GM23338 (cell line): ENCODE measurements at regions not wholly inside any gene's neighbourhood (a gene's known extent, or its start where the extent isn't known, plus 50 kb on each side); places are given as distances from the start of the nearest gene placed in this dataset.

ENCODE experiments used
- ATAC-seq: fragments of 200-7000 bp; cut with Tn5 transposase; 3 replicates; pipeline ENCODE4 v1.9.1; 2020
- DNase-seq: peaks from one replicate; pipeline ENCODE4 v3.0.0-alpha.2; 2015; ENCODE audit warnings: low spot score
- H2AFZ ChIP-seq: fragments of 200-600 bp; sonication (generic); 2 replicates; pipeline ENCODE4 v1.8.0; 2016; ENCODE audit warnings: antibody characterized with exemption, mild to moderate bottlenecking, moderate library complexity
- H3F3A ChIP-seq: fragments of 200-600 bp; sonication (generic); replicated peaks from 2 replicates; pipeline ENCODE4 v1.8.0; 2017; ENCODE audit warnings: antibody characterized with exemption, mixed run types, low read depth
- H3K27ac ChIP-seq: fragments of 200-600 bp; sonication (generic); 2 replicates; pipeline ENCODE4 v1.6.1; 2016; ENCODE audit warnings: low read depth
- H3K27me3 ChIP-seq: fragments of 200-600 bp; sonication (generic); 2 replicates; pipeline ENCODE4 v1.8.0; 2016; ENCODE audit warnings: mild to moderate bottlenecking, mixed run types, moderate library complexity; ENCODE audit not compliant: insufficient read depth
- H3K36me3 ChIP-seq: fragments of 200-600 bp; sonication (generic); 2 replicates; pipeline ENCODE4 v1.8.0; 2016; ENCODE audit warnings: mild to moderate bottlenecking; ENCODE audit not compliant: insufficient read depth
- H3K4me1 ChIP-seq: fragments of 200-600 bp; sonication (generic); 2 replicates; pipeline ENCODE4 v1.8.0; 2016; ENCODE audit warnings: mild to moderate bottlenecking, moderate library complexity; ENCODE audit not compliant: insufficient read depth
- H3K4me2 ChIP-seq: fragments of 200-600 bp; sonication (generic); 2 replicates; pipeline ENCODE4 v1.7.1; 2017; ENCODE audit warnings: mixed run types
- H3K4me3 ChIP-seq: fragments of 200-600 bp; sonication (generic); 2 replicates; pipeline ENCODE4 v1.6.1; 2016; ENCODE audit warnings: mixed run types
- H3K79me2 ChIP-seq: fragments of 200-600 bp; sonication (generic); replicated peaks from 2 replicates; pipeline ENCODE4 v1.8.0; 2017; ENCODE audit warnings: mild to moderate bottlenecking; ENCODE audit not compliant: insufficient read depth
- H3K9me2 ChIP-seq: fragments of 200-600 bp; sonication (generic); 2 replicates; pipeline ENCODE4 v1.8.0; 2017; ENCODE audit not compliant: insufficient read depth
- H4K20me1 ChIP-seq: fragments of 200-600 bp; sonication (generic); replicated peaks from 2 replicates; pipeline ENCODE4 v1.8.0; 2017; ENCODE audit warnings: mild to moderate bottlenecking; ENCODE audit not compliant: insufficient read depth
- H3K27ac Mint-ChIP-seq: 2 replicates; pipeline ENCODE4 v1.8.0; 2020; ENCODE audit warnings: inconsistent platforms, mild to moderate bottlenecking, moderate library complexity, mixed read lengths
- H3K27me3 Mint-ChIP-seq: 3 replicates; pipeline ENCODE4 v1.8.0; 2022; ENCODE audit warnings: low read depth, mild to moderate bottlenecking, moderate library complexity, mixed read lengths, inconsistent platforms; ENCODE audit not compliant: insufficient read depth, poor library complexity
- H3K36me3 Mint-ChIP-seq: 3 replicates; pipeline ENCODE4 v1.8.0; 2021; ENCODE audit warnings: low read depth, mild to moderate bottlenecking, inconsistent platforms, moderate library complexity, mixed read lengths
- H3K4me1 Mint-ChIP-seq: 3 replicates; pipeline ENCODE4 v1.8.0; 2020; ENCODE audit warnings: mild to moderate bottlenecking, inconsistent platforms, mixed read lengths
- H3K4me3 Mint-ChIP-seq: 3 replicates; pipeline ENCODE4 v1.8.0; 2021; ENCODE audit warnings: moderate library complexity, mild to moderate bottlenecking, inconsistent platforms, mixed read lengths
- H3K9me3 Mint-ChIP-seq: 3 replicates; pipeline ENCODE4 v1.8.0; 2020; ENCODE audit warnings: moderate library complexity, mild to moderate bottlenecking, inconsistent platforms, mixed read lengths
- ETS1 ChIP-seq: IDR thresholded peaks from 2 replicates; pipeline ENCODE4 v1.6.1; 2016; ENCODE audit warnings: antibody characterized with exemption
- EZH2phosphoT487 ChIP-seq: fragments of 200-600 bp; sonication (generic); IDR thresholded peaks from one replicate; pipeline ENCODE4 v1.8.1; 2018; ENCODE audit warnings: antibody characterized with exemption; ENCODE audit not compliant: unreplicated experiment
- JUNB ChIP-seq: IDR thresholded peaks from one replicate; pipeline ENCODE4 v1.6.1; 2016; ENCODE audit warnings: antibody characterized with exemption; ENCODE audit not compliant: unreplicated experiment
- STAT1 ChIP-seq: IDR thresholded peaks from one replicate; pipeline ENCODE4 v1.6.1; 2016; ENCODE audit warnings: antibody characterized with exemption; ENCODE audit not compliant: unreplicated experiment
- ZNF114 ChIP-seq: fragments of 250-450 bp; sonication (Bioruptor Pico); IDR thresholded peaks from 2 replicates; pipeline ENCODE4 v1.5.0; 2020; ENCODE audit warnings: mild to moderate bottlenecking, moderate library complexity
- ZNF331 ChIP-seq: fragments of 250-450 bp; sonication (Bioruptor Pico); IDR thresholded peaks from 2 replicates; pipeline ENCODE4 v1.5.0; 2020; ENCODE audit warnings: low read depth, mild to moderate bottlenecking, moderate library complexity
- TF ChIP-seq, protein P1 (sequence below), 2 experiments: fragments of 200-600 bp in 1 of 2; sonication (generic) in 1 of 2; conservative IDR thresholded peaks; 2 replicates each; pipeline versions ENCODE4 v1.5.1 to v1.6.1; 2016 to 2017; ENCODE audit warnings: antibody characterized with exemption in 2 of 2, low read depth in 2 of 2, mild to moderate bottlenecking in 2 of 2, moderate library complexity in 1 of 2
- TF ChIP-seq, protein P2 (sequence below): IDR thresholded peaks from one replicate; pipeline ENCODE4 v1.6.1; 2018; ENCODE audit warnings: antibody characterized with exemption; ENCODE audit not compliant: unreplicated experiment

DNA sequence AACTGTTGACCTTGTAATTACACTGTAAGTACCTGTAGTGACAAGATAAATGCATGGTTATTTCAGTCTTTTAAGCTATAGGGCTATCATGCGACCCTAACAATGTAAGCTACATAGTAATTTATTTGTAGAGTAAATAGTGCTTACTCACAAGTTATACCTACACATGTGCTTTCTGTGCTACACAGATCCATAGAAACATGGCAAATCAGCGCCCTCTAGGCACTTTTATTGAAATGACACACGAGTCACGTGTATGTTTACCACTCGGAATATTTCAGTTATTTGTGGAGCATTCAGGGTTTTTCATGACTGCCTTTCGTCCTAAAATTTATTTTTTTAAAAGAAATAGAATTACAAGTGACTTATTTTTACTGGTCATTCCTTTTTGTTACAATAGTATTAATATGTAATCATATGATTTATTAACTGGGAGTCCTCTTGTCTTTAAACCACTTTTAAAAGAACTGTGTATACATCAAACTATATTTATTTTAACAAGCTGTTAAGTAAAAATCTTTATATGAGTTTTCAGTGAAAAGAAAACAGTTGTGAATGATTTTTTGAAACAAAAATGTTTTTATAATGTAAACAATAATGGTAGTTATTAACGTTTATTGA is 1242.3 kb upstream of the WWC1 start:
- H3K4me1 ChIP-seq = no peaks in the 10 kb centered on the region
- H3K27me3 ChIP-seq = no peaks in the 10 kb centered on the region
- Mint-ChIP-seq H3K4me1 (peaks cover 5% of the 10 kb centered on the region; the same call in 2 of the 3 replicates), H3K4me3 (no peak overlapping the region), H3K27ac (no peak overlapping the region), H3K9me3 (no peaks in the 10 kb centered on the region), H3K27me3 (no peaks in the 10 kb centered on the region), H3K36me3 (no peaks in the 10 kb centered on the region)
- ATAC-seq = peak; percentile 64; the same call in 2 of the 3 replicates
- H2AFZ ChIP-seq = no peak overlapping the region
- H3K79me2 ChIP-seq = no peaks in the 10 kb centered on the region
- no peaks in the 10 kb centered on the region for H3K36me3 ChIP-seq
- no peaks in the 10 kb centered on the region for H3F3A ChIP-seq
- no peak overlapping the region for H3K4me3 ChIP-seq
- no peak for TF ChIP-seq ZNF331 (CRISPR knock-in tag)
- TF ChIP-seq, protein P1, sequence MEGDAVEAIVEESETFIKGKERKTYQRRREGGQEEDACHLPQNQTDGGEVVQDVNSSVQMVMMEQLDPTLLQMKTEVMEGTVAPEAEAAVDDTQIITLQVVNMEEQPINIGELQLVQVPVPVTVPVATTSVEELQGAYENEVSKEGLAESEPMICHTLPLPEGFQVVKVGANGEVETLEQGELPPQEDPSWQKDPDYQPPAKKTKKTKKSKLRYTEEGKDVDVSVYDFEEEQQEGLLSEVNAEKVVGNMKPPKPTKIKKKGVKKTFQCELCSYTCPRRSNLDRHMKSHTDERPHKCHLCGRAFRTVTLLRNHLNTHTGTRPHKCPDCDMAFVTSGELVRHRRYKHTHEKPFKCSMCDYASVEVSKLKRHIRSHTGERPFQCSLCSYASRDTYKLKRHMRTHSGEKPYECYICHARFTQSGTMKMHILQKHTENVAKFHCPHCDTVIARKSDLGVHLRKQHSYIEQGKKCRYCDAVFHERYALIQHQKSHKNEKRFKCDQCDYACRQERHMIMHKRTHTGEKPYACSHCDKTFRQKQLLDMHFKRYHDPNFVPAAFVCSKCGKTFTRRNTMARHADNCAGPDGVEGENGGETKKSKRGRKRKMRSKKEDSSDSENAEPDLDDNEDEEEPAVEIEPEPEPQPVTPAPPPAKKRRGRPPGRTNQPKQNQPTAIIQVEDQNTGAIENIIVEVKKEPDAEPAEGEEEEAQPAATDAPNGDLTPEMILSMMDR (conservative IDR thresholded peaks at IDR 0.05; ENCODE audit: low read depth in 2 of 2) = peak; percentile 86 to 87
- H3K9me2 ChIP-seq = peaks cover 2% of the 10 kb centered on the region; the same call in 1 of the 2 replicates
- no peak overlapping the region for H3K4me2 ChIP-seq
- no peaks in the 10 kb centered on the region for H4K20me1 ChIP-seq
- no peak overlapping the region for H3K27ac ChIP-seq
- DNase-seq = peak; percentile 75

DNA sequence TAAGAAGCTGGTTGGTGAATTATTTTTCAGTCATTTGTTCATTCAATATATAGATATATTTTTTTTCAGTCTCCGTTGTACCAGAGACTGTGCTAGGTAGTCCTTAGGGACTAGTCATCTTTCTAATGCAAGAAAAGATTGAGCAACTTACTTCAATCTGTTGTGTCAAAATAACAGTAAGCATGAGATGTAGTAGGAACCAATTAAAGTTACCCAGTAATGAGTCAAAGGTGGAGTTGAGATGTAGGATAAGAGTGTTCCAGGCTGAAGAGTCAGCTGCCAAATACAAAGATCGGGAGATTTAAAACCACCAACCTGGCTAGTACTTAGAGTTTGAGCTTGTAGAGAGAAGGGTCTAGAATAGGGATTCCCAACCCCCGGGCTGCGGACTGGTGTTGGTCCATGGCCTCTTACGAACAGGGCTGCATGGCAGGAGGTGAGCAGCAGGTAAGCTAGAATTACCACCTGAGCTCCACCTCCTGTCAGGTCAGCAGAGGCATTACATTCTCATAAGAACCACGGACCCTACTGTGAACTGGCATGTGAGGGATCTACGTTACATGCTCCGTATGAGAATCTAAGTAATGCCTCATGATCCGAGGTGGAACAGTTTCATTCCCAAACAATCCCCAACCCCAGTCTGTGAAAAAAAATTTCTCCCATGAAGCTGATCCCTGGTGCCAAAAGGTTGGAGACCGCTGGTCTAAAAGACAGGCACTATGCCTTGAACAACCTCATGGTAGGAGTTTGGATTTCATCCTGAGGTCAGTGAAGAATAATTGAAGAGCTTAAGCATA is 1241.5 kb upstream of the WWC1 start:
- no peak overlapping the region for H3K27ac ChIP-seq
- no peak overlapping the region for H3K4me2 ChIP-seq
- Mint-ChIP-seq H3K36me3 (no peaks in the 10 kb centered on the region), H3K9me3 (peaks cover 2% of the 10 kb centered on the region; the same call in 1 of the 3 replicates), H3K4me1 (peaks cover 5% of the 10 kb centered on the region; the same call in 2 of the 3 replicates), H3K27ac (no peak overlapping the region), H3K27me3 (no peaks in the 10 kb centered on the region), H3K4me3 (no peak overlapping the region)
- ATAC-seq = peak; percentile 79
- no peaks in the 10 kb centered on the region for H3F3A ChIP-seq
- no peaks in the 10 kb centered on the region for H4K20me1 ChIP-seq
- H3K9me2 ChIP-seq = no peaks in the 10 kb centered on the region
- no peaks in the 10 kb centered on the region for H3K36me3 ChIP-seq
- no peaks in the 10 kb centered on the region for H3K4me1 ChIP-seq
- peak; percentile 34 for DNase-seq
- H3K4me3 ChIP-seq = no peak overlapping the region
- no peak overlapping the region for H2AFZ ChIP-seq
- no peaks in the 10 kb centered on the region for H3K79me2 ChIP-seq
- no peaks in the 10 kb centered on the region for H3K27me3 ChIP-seq
- TF ChIP-seq, protein P2, sequence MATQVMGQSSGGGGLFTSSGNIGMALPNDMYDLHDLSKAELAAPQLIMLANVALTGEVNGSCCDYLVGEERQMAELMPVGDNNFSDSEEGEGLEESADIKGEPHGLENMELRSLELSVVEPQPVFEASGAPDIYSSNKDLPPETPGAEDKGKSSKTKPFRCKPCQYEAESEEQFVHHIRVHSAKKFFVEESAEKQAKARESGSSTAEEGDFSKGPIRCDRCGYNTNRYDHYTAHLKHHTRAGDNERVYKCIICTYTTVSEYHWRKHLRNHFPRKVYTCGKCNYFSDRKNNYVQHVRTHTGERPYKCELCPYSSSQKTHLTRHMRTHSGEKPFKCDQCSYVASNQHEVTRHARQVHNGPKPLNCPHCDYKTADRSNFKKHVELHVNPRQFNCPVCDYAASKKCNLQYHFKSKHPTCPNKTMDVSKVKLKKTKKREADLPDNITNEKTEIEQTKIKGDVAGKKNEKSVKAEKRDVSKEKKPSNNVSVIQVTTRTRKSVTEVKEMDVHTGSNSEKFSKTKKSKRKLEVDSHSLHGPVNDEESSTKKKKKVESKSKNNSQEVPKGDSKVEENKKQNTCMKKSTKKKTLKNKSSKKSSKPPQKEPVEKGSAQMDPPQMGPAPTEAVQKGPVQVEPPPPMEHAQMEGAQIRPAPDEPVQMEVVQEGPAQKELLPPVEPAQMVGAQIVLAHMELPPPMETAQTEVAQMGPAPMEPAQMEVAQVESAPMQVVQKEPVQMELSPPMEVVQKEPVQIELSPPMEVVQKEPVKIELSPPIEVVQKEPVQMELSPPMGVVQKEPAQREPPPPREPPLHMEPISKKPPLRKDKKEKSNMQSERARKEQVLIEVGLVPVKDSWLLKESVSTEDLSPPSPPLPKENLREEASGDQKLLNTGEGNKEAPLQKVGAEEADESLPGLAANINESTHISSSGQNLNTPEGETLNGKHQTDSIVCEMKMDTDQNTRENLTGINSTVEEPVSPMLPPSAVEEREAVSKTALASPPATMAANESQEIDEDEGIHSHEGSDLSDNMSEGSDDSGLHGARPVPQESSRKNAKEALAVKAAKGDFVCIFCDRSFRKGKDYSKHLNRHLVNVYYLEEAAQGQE = no peak
- TF ChIP-seq, protein P1 (conservative IDR thresholded peaks at IDR 0.05; ENCODE audit: low read depth in 2 of 2) = no peak
- no peak for TF ChIP-seq ZNF114 (CRISPR knock-in tag)
- TF ChIP-seq STAT1 = no peak
- TF ChIP-seq EZH2phosphoT487 = no peak
- TF ChIP-seq ETS1 = no peak
- TF ChIP-seq JUNB = no peak
